ENCODE measurements at regions not wholly inside any gene's neighbourhood (a gene's known extent, or its start where the extent isn't known, plus 50 kb on each side); places are given as distances from the start of the nearest gene placed in this dataset.
"Not testable (repeated sequence)": the region's sequence is repeated elsewhere in the genome, so short reads cannot be mapped to it uniquely, and the experiment has no call there.

- not testable (repeated sequence) for DNase-seq (ENCODE audit: low read depth, low spot score)
Measured at GRCh38 chr6:75031102-75031501, 174.8 kb downstream of the COL12A1 start.

GRCh38 chr6:75029333-75029732 lies 176.5 kb downstream of the COL12A1 start:
- no peak for DNase-seq (ENCODE audit: low read depth, low spot score)

- no peak for DNase-seq (ENCODE audit: low read depth, low spot score)
Measured at GRCh38 chr6:75025371-75025770, 180.5 kb downstream of the COL12A1 start.

GRCh38 chr6:75024828-75025227 lies 181.0 kb downstream of the COL12A1 start:
- no peak for DNase-seq (ENCODE audit: low read depth, low spot score)

- DNase-seq (ENCODE audit: low read depth, low spot score), result no peak
Measured at GRCh38 chr6:75023634-75024033, 182.2 kb downstream of the COL12A1 start.

GRCh38 chr6:75020971-75021370 lies 184.9 kb downstream of the COL12A1 start:
- DNase-seq (ENCODE audit: low read depth, low spot score), result no peak

GRCh38 chr6:75020376-75020775 lies 185.5 kb downstream of the COL12A1 start:
- DNase-seq (ENCODE audit: low read depth, low spot score), result no peak

- DNase-seq (ENCODE audit: low read depth, low spot score), result no peak
Measured at GRCh38 chr6:75012018-75012417, 193.8 kb downstream of the COL12A1 start.

GRCh38 chr6:75003984-75004383 lies 201.9 kb downstream of the COL12A1 start:
- not testable (repeated sequence) for DNase-seq (ENCODE audit: low read depth, low spot score)

- DNase-seq (ENCODE audit: low read depth, low spot score), result no peak
Measured at GRCh38 chr6:74997646-74998045, 208.2 kb downstream of the COL12A1 start.

GRCh38 chr6:74993136-74993535 lies 212.7 kb downstream of the COL12A1 start:
- DNase-seq (ENCODE audit: low read depth, low spot score), result no peak

GRCh38 chr6:74991573-74992332 lies 214.1 kb downstream of the COL12A1 start:
- DNase-seq (ENCODE audit: low read depth, low spot score), result no peak

GRCh38 chr6:74979065-74979766 lies 226.6 kb downstream of the COL12A1 start:
- no peak for DNase-seq (ENCODE audit: low read depth, low spot score)

- DNase-seq (ENCODE audit: low read depth, low spot score), result no peak
Measured at GRCh38 chr6:74976701-74977100, 229.2 kb downstream of the COL12A1 start.

- no peak for DNase-seq (ENCODE audit: low read depth, low spot score)
Measured at GRCh38 chr6:74976026-74976425, 229.8 kb downstream of the COL12A1 start.

GRCh38 chr6:74973591-74973990 lies 232.3 kb downstream of the COL12A1 start:
- DNase-seq (ENCODE audit: low read depth, low spot score), result no peak

GRCh38 chr6:74971633-74972032 lies 234.2 kb downstream of the COL12A1 start:
- no peak for DNase-seq (ENCODE audit: low read depth, low spot score)

- no peak for DNase-seq (ENCODE audit: low read depth, low spot score)
Measured at GRCh38 chr6:74969591-74970267, 236.1 kb downstream of the COL12A1 start.

- no peak for DNase-seq (ENCODE audit: low read depth, low spot score)
Measured at GRCh38 chr6:74967821-74968220, 238.0 kb downstream of the COL12A1 start.

GRCh38 chr6:74966712-74967111 lies 239.1 kb downstream of the COL12A1 start:
- DNase-seq (ENCODE audit: low read depth, low spot score), result no peak

- no peak for DNase-seq (ENCODE audit: low read depth, low spot score)
Measured at GRCh38 chr6:74964871-74965441, 240.9 kb downstream of the COL12A1 start.

Measured in pulmonary artery endothelial cell (primary cell).